ENCODE measurements at regions not wholly inside any gene's neighbourhood (a gene's known extent, or its start where the extent isn't known, plus 50 kb on each side); places are given as distances from the start of the nearest gene placed in this dataset.

- DNase-seq (ENCODE audit: low read depth), result no peak
- no peaks in the 10 kb centered on the region for H3K27me3 ChIP-seq (ENCODE audit: control insufficient read depth, insufficient read depth, low read length)
- no peaks in the 10 kb centered on the region for H3K36me3 ChIP-seq (ENCODE audit: control insufficient read depth, insufficient read depth, low read length)
- no peak overlapping the region for H3K4me3 ChIP-seq (ENCODE audit: low read depth, low read length)
- TF ChIP-seq, protein P1, sequence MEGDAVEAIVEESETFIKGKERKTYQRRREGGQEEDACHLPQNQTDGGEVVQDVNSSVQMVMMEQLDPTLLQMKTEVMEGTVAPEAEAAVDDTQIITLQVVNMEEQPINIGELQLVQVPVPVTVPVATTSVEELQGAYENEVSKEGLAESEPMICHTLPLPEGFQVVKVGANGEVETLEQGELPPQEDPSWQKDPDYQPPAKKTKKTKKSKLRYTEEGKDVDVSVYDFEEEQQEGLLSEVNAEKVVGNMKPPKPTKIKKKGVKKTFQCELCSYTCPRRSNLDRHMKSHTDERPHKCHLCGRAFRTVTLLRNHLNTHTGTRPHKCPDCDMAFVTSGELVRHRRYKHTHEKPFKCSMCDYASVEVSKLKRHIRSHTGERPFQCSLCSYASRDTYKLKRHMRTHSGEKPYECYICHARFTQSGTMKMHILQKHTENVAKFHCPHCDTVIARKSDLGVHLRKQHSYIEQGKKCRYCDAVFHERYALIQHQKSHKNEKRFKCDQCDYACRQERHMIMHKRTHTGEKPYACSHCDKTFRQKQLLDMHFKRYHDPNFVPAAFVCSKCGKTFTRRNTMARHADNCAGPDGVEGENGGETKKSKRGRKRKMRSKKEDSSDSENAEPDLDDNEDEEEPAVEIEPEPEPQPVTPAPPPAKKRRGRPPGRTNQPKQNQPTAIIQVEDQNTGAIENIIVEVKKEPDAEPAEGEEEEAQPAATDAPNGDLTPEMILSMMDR (IDR thresholded peaks at IDR 0.05; ENCODE audit: insufficient read depth, low read length, severe bottlenecking), result no peak
- FAIRE-seq, result peak; percentile 40
These were observed 194.7 kb upstream of the ERBB4 start for GRCh38 chr2:212733273-212733672.

- H3K36me3 ChIP-seq (ENCODE audit: control insufficient read depth, insufficient read depth, low read length), result no peaks in the 10 kb centered on the region
- DNase-seq (ENCODE audit: low read depth), result peak; percentile 27
- H3K4me3 ChIP-seq (ENCODE audit: low read depth, low read length), result no peak overlapping the region
- FAIRE-seq, result no peak
- no peaks in the 10 kb centered on the region for H3K27me3 ChIP-seq (ENCODE audit: control insufficient read depth, insufficient read depth, low read length)
- TF ChIP-seq, protein P1 (IDR thresholded peaks at IDR 0.05; ENCODE audit: insufficient read depth, low read length, severe bottlenecking), result no peak
These were observed 194.3 kb upstream of the ERBB4 start for GRCh38 chr2:212732860-212733259.

- DNase-seq (ENCODE audit: low read depth) (peak; percentile 47), FAIRE-seq (no peak)
- Histone ChIP-seq H3K27me3 (ENCODE audit: control insufficient read depth, insufficient read depth, low read length) (no peaks in the 10 kb centered on the region), H3K4me3 (ENCODE audit: low read depth, low read length) (no peak overlapping the region), H3K36me3 (ENCODE audit: control insufficient read depth, insufficient read depth, low read length) (no peaks in the 10 kb centered on the region)
- TF ChIP-seq, protein P1 (IDR thresholded peaks at IDR 0.05; ENCODE audit: insufficient read depth, low read length, severe bottlenecking), result no peak
These were observed 192.4 kb upstream of the ERBB4 start for GRCh38 chr2:212730994-212731393.

DNA sequence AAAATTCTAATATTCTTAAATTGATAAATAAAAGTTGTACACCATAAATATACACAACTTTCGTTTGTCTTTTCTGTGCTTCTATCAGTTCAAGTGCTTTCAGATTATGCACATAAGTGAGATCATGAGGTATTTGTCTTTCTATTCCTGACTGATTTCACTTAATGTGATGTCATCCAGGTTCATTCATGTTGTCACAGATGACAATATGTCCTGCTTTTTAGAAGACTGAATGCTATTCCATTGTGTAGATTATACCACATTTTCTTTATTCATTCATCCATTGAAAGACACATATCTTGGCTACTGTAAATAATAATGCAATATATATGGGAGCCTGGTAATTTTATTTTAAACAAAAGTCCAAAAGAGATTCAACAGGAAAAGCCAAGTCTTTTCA lies 190.1 kb upstream of the ERBB4 start:
- FAIRE-seq, result no peak
- no peaks in the 10 kb centered on the region for H3K27me3 ChIP-seq (ENCODE audit: control insufficient read depth, insufficient read depth, low read length)
- no peak overlapping the region for H3K4me3 ChIP-seq (ENCODE audit: low read depth, low read length)
- H3K36me3 ChIP-seq (ENCODE audit: control insufficient read depth, insufficient read depth, low read length), result no peaks in the 10 kb centered on the region
- TF ChIP-seq, protein P1 (IDR thresholded peaks at IDR 0.05; ENCODE audit: insufficient read depth, low read length, severe bottlenecking), result no peak
- DNase-seq (ENCODE audit: low read depth), result no peak

- TF ChIP-seq, protein P1 (IDR thresholded peaks at IDR 0.05; ENCODE audit: insufficient read depth, low read length, severe bottlenecking), result no peak
- H3K36me3 ChIP-seq (ENCODE audit: control insufficient read depth, insufficient read depth, low read length), result no peaks in the 10 kb centered on the region
- no peak overlapping the region for H3K4me3 ChIP-seq (ENCODE audit: low read depth, low read length)
- H3K27me3 ChIP-seq (ENCODE audit: control insufficient read depth, insufficient read depth, low read length), result no peaks in the 10 kb centered on the region
- DNase-seq (ENCODE audit: low read depth) (peak; percentile 73), FAIRE-seq (no peak)
These were observed 189.1 kb upstream of the ERBB4 start for GRCh38 chr2:212727751-212728150.

DNA sequence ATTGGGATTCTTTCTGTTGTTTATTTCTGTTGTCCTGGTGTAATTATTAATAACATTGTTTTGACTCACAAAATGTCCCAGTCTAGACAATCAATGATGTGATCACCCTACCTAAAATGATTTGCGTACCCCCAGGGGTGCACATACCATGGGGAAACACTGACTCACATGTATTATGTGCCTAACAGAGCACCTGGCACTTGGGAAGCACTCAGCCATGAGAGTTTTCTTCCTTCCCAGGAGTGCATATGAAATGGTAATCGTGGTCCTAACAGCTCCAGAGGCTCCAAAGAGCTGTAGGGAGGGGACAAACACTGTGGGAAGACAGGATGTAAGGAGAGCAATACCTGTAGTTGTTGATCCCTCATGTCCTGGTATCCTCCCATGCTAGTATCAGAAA lies 187.8 kb upstream of the ERBB4 start:
- Histone ChIP-seq H3K4me3 (ENCODE audit: low read depth, low read length) (no peak overlapping the region), H3K27me3 (ENCODE audit: control insufficient read depth, insufficient read depth, low read length) (no peaks in the 10 kb centered on the region), H3K36me3 (ENCODE audit: control insufficient read depth, insufficient read depth, low read length) (no peaks in the 10 kb centered on the region)
- TF ChIP-seq, protein P1 (IDR thresholded peaks at IDR 0.05; ENCODE audit: insufficient read depth, low read length, severe bottlenecking), result no peak
- no peak for FAIRE-seq
- peak; percentile 60 for DNase-seq (ENCODE audit: low read depth)

Data from bronchial epithelial cell (primary cell).